Stimulated activated CD4-positive, alpha-beta T cell treated with anti-CD3 and anti-CD28 coated beads, TNF-alpha, amount 100 ng/mL, for 1 hour (primary cell): ENCODE measurements at regions not wholly inside any gene's neighbourhood (a gene's known extent, or its start where the extent isn't known, plus 50 kb on each side); places are given as distances from the start of the nearest gene placed in this dataset.

Experiments
- DNase-seq, 3 donors: peaks; one replicate each; pipeline ENCODE4 v3.0.0-alpha.2; 2020; ENCODE audit warnings: low read depth in 3 of 3, low spot score in 1 of 3

GRCh38 chr7:119392-120163, 72.8 kb upstream of the FAM20C start:
- no peak for DNase-seq

DNA sequence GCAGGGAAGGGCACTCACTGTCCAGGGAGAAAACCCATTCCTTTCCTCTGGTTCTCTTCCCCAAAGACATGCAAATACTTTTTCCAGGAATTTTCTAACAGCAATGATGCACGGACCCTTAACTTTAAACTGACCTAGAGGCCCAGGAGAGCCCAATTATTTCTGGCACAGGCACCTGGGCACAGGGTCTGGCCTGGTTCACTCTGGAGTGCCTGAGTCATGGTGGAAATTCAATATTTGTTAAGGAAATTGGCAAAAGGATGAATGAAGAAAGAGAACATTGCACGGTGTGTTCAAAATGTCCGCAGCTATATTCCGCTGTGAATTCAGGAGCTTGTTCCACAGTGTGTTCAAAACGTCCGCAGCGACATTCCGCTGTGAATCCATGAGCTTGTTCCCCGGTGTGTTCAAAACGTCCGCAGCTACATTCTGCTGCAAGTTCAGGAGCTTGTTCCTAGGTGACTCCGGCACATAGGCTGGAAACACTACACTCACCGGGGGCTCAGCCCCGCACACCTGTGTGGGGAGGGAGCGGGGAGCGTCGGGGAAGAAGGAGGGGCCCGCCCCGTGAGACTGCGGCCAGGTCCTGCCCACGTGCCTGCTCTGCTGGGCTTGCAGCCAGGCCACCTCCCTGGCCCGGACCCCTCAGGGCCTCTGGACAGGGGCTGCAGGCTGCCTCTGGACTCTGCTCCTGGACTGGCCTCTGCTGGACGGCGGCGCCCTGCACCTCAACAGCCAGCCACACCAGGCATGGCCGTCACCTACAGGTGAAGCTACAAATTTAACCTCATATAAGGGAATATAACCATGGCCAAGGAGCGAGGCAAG, 72.0 kb upstream of the FAM20C start:
- no peak for DNase-seq

DNA sequence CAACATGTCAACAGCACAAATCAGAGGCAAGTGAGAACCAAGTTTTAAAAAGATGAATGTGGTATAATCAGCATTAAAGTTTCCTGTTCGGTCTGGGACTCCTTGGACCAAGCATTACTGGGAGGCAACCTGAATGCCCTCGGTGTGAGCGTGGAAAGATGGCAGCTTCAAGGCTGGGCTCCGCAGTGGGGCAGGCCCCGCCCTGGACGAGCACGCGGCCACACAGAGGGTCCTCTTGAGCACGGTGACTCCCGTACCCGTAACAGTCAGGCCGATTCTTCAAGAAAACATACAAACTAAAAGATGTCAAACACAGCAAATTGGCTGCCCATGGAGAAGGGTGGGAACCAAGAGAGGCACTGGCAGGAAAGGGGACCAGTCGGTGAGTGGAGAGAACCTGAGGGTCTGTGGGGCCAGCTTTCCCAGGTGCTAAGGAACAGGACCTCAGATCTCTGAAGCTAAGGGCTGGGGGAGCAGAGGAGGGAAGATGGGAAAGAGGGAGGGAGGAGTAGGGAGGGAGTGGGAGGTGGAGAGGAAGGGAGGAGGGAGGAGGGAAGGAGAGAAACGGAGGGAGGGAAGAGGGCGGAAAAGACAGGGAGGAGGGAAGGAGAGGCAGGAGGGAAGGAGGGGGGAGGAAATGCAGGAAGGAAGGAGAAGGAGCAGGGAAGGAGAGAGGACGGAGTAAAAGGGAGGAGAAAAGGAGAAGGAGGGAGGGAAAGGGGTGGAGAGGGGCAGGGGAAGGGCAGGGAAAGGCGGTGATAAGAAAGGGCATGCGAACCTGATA, 71.2 kb upstream of the FAM20C start:
- DNase-seq, result no peak

DNA sequence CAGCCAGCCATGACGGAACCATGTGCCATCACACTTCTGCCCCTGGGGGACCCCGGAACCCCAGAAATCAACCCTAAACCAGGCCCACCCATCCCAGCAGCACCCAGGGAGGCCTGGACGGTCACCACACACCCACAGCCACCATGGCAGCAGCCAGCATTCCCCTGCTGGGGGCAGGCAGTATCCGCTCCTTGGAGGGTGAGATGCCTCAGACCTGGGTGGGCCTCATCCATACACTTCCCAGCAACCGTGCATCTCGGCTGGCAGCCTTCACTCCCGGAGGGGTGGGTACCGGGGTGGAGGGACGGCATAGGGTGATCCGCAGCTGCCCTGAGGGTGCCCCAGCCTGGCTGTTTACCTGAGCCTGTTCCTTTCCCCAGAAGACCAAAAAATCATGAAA, 69.1 kb upstream of the FAM20C start:
- no peak for DNase-seq

DNA sequence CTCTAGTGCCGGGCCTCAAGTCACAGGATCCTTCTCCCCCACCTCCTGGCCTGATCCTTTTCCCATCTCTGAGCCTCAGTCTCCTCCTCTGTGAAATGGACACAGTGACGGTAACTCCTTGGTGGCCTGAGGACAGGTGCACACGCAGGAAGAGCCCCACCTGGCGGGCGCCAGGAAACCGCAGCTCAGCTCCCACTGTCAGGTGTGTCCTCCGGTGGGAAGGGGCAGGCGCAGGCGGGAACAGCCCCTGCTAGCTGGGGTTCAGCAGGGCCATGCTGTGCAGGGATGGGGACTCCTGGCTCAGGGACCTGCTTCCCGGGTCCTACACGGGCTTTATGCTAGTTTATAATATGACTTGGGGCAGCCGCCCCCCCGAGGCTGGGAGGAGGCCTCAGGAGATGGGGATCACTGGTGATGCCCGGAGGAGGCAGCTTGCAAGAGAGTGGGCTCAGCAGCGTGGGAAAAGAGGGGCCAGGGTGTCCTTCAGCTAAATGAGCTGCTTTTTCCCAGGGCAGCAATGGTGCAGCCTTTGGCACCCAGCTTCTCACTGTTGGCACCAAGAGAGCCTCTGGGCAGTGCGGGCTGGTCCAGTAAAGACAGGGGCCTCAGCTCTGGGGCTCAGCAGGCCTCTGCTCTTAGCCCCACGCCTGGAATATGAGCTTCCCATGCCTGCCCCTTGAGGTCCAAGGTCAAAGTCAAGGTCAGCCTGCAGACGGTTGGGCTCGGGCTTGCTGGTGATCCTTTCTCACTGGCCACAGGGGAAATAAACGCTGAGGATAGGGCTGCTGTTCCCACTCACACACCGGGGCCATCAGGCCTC, 68.0 kb upstream of the FAM20C start:
- DNase-seq, result no peak

DNA sequence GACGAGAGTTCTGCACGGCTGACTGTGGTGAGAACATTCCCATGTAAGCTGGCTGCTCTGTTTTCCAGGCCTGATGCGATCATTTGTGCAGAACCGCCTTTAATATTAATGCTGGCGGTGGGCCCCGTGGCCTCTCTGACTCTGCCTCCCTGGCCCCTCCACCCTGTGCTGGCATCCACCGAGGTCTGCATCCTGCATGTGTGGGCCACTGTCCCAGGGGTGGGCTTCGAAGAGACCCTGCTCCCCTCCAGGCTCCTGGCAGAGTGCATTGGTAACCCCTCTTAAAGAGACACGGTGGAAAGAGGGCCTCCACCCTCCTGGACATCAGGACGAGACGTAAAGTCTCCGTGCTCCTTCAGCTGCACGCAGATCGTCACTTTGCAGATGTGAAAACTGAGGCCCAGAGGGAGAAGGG, 67.3 kb upstream of the FAM20C start:
- DNase-seq, result no peak

GRCh38 chr7:125661-126060, 66.7 kb upstream of the FAM20C start:
- DNase-seq, result no peak

GRCh38 chr7:126368-126767, 66.0 kb upstream of the FAM20C start:
- no peak for DNase-seq

GRCh38 chr7:127064-127598, 65.2 kb upstream of the FAM20C start:
- DNase-seq, result no peak

DNA sequence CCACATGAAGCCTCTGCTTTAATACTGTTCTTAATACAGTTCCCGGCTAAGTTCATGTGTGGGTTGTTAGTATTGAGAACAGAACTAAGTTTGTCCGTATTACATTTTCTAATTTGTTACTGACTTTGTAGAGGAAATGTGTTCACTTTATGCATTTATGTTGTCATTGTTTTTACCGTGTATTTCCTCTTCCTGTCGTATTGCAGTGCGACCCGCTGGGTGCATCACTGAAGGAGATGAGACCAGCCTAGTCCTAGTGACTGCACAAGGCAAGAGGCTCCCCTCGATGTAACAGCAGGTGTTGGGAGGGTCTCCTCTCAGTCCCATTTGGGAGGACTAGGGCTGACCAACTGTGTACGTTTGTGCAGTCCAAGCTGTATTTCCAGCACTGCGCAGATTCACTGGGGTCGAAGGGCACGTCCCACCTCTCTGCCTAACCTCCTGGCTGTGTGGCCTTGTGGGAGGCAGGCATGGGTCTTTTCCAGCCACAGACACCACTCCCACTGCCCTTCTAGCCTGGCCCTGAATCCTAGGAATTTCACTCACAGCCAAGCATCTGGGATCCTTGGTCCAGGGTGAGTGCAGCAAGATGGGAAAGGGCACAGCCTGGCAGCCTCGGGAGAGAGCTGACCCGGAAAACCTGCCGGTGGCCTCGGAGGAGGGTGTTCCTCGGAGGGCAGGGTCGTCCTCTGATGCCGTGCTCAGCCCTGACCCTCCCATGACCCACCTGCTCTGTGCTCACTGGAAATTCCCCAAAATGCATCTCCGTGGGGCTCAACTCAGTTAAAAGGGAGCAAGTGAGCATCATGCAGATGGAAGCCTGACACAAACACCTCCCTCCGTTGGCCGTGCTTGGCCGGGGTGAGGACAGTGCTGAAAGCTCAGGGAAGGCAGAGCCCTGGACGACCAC, 63.9 kb upstream of the FAM20C start:
- no peak for DNase-seq

DNA sequence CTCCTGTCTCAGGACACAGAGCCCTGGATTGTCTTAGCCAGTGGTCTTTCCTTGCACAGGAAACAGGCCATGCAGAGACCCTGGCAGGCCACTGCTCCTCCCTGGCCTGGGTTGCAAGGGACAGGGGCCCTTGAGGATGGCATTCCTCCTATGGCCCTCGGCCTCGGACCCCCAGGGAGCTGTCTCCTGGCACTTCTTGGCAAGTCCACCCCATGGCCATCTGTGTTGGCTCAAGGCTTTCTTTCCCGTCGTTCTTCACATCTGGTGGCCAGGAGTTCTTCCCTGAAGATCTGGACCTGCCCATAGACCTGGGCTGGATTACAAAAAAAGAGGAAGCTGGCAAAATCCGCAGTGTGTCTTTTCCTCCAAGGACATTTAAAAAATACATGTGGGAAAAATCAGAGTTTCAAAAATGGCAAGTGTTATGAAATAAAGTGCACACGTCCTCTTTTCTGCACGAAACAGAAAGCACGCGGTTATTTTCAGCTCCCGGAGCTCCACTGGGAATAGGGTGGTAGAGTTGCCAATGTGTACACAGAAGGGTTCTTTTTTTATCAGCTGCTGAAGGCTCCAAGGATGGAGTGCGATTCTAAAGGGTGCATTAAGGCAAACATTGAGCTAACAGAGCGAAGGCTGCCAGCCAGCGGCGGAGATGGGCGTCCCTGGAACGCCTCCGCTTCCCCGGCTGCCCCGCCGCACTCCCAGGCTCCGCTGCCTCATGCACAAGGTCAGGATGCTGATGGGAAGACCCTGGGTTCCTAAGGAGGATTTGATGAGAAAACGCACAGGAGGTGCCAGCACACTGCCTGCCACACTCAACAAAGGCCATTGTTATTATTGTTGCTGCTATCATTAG, 62.8 kb upstream of the FAM20C start:
- no peak for DNase-seq

DNA sequence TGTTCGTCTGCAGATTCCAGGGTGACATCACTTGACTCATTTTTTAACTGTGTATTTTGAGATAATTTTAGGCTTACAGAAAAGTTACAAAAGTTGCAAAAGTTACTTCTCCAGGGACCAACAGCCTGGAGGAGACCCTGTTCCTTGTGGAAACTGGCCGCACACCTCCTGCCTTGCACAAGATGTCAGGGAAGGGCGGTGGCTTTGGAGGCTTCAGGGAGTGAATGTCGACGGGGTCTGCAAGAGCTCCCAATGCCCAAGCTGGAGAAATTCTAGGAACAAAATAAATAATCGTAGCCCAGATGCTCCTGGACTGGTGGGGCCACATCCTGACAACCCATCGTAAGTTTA, 62.2 kb upstream of the FAM20C start:
- no peak for DNase-seq

DNA sequence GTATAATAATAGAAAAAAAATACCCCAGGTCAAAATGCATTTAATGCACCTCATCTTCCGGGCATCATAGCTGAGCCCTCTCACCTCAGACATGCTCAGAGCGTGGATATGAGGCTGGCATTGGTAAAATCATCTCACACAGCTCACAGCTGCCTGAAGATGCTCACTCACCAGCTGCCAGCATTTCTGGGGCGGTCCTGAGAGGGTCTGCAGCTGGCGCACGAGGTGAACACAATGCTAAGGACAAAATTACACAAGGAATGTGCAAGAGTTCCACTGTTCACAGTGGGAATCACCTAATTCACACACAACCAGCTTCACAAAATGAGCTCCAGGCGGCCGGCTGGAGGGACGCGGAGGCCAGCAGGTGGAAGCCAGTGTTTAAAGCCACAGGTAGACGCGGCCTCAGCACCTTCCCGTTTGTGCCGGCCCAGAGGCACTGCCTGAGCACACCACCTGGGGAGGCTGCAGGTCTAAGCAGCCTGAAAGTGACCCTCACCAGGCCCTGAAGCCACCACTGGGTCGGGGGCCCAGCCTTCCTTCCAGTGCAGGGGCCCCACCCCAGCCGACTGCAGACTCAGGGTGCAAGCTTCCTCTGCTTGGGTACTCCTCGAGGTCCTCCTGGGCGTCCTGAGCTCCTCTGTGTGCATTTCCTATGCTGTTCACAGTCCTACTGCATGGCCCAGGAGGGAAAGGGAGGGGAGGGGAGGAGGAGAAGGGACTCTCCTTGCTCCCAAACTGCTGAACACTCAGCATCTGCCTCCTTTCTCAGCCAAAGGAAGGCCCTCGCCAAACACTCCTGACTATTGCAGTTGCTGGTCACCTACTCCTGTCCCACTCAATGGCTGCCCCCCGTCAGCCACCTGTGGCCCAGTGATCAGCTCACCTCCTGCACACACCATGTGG, 61.2 kb upstream of the FAM20C start:
- no peak for DNase-seq

DNA sequence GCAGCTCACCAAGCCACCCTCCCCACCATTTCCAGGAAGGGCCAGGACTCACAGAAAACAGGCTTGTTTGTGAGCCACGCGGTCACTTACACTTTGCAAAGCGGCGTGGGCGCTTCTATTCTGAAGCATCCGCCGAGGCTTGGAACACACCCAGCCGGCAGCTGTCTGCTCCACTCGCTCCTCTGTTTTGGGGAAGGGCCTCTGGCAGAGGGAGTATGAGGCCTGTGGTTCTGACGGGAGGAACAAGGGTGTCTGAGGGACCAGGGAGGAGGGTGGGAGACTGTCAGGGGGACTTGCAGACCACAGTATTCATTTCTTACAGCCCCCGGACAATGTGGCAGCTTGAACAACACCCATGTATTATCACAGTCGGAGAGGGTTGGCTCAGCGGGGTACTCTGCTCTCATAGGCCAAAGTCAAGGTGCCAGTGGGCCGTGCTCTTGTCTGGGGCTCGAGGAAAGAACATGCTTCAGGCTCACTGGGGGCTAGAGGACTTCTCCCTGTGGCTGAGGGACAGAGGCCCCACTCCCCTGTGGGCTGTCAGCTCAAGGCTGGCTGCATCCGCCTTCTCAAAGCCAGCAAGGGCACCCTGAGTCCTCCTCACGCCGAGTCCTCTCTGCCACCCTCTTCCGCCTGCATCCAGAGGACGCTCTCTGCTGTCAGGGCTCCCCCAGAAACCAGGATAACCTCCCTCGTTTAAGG, 60.4 kb upstream of the FAM20C start:
- no peak for DNase-seq

GRCh38 chr7:132899-133298, 59.5 kb upstream of the FAM20C start:
- no peak for DNase-seq

- DNase-seq, result no peak
These were observed 58.9 kb upstream of the FAM20C start for GRCh38 chr7:133470-133869.

DNA sequence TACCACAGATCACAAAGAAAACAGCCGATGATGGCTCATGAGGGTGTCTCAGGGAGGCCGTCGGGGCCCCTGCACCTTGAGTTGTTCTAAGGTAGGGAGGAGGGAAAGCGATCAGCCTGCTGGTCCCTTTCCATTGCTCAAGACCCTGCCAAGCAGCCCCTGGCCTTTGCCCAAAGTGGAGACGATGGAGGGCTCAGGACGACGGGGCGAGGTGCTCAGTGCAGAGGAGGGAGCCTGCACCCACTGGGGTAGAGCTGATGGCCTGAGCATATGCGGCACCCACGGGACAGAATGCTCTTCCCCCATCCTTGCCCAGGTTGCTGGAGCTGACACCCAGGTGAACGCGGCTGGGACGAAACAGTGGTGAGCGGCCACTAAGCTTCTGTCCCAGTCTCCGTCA, 58.3 kb upstream of the FAM20C start:
- DNase-seq, result no peak
